ENCODE measurements at regions not wholly inside any gene's neighbourhood (a gene's known extent, or its start where the extent isn't known, plus 50 kb on each side); places are given as distances from the start of the nearest gene placed in this dataset.
A peak's percentile ranks its signal among the peaks of the same experiment; 100 is the strongest.

- intact Hi-C loops (cut with DNase I; ENCODE audit: low total_unique reads), result no loop called here
- Histone ChIP-seq H3K9me3 (peaks cover 0 to 23% (median 0%) of the 10 kb centered on the region in 4 donors), H3K4me1 (no peaks in the 10 kb centered on the region), H3K4me3 (no peak overlapping the region), H3K27me3 (no peaks in the 10 kb centered on the region), H3K27ac (no peak overlapping the region), H3K36me3 (no peaks in the 10 kb centered on the region)
- TF ChIP-seq POLR2A (IDR thresholded peaks at IDR 0.05) (no peak), EP300 (IDR thresholded peaks at IDR 0.05) (no peak), POLR2AphosphoS5 (IDR thresholded peaks at IDR 0.05) (no peak)
- TF ChIP-seq, protein P1, sequence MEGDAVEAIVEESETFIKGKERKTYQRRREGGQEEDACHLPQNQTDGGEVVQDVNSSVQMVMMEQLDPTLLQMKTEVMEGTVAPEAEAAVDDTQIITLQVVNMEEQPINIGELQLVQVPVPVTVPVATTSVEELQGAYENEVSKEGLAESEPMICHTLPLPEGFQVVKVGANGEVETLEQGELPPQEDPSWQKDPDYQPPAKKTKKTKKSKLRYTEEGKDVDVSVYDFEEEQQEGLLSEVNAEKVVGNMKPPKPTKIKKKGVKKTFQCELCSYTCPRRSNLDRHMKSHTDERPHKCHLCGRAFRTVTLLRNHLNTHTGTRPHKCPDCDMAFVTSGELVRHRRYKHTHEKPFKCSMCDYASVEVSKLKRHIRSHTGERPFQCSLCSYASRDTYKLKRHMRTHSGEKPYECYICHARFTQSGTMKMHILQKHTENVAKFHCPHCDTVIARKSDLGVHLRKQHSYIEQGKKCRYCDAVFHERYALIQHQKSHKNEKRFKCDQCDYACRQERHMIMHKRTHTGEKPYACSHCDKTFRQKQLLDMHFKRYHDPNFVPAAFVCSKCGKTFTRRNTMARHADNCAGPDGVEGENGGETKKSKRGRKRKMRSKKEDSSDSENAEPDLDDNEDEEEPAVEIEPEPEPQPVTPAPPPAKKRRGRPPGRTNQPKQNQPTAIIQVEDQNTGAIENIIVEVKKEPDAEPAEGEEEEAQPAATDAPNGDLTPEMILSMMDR (IDR thresholded peaks at IDR 0.05), result no peak
- peak in 1 of 2 donors; percentile 26 for DNase-seq
These were observed 661.0 kb upstream of the CDH18 start for GRCh38 chr5:20648981-20649380.

DNA sequence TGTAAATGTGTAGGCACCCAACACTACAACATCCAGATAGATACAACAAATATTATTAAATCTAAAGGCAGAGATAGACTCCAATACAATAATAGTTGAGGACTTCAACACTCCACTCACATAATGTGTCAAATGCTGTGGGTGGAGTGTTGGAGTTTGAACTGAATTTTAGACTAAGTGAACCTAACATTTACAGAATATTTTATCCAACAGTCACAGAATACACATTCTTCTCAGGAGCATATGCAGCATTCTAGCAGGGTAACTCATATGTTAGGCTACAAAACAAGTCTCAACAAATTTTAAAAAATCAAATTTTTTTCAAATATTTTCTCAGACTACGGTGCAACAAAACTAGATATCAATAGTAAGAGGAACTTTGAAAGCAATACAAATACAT, 648.7 kb upstream of the CDH18 start:
- Histone ChIP-seq H3K4me1 (no peaks in the 10 kb centered on the region), H3K4me3 (no peak overlapping the region), H3K9me3 (peaks cover 0 to 10% (median 0%) of the 10 kb centered on the region in 4 donors), H3K27ac (no peak overlapping the region), H3K27me3 (no peaks in the 10 kb centered on the region), H3K36me3 (no peaks in the 10 kb centered on the region)
- DNase-seq, result no peak
- no peak for TF ChIP-seq POLR2A (IDR thresholded peaks at IDR 0.05)
- TF ChIP-seq EP300 (IDR thresholded peaks at IDR 0.05), result no peak
- TF ChIP-seq POLR2AphosphoS5 (IDR thresholded peaks at IDR 0.05), result no peak
- TF ChIP-seq, protein P1 (IDR thresholded peaks at IDR 0.05), result no peak
- intact Hi-C loops (cut with DNase I; ENCODE audit: low total_unique reads), result no loop called here
- WGBS, 5 donors, result 0 to 89% (median 31%) methylated on average over 1 of the region's 1 CpG

- H3K4me1 ChIP-seq, result no peaks in the 10 kb centered on the region
- no peak overlapping the region for H3K27ac ChIP-seq
- no peaks in the 10 kb centered on the region for H3K27me3 ChIP-seq
- H3K9me3 ChIP-seq, result no peaks in the 10 kb centered on the region
- WGBS, 5 donors, result 64 to 81% (median 75%) methylated on average over 3 of the region's 3 CpGs
- DNase-seq, result no peak
- no peaks in the 10 kb centered on the region for H3K36me3 ChIP-seq
- TF ChIP-seq POLR2A (IDR thresholded peaks at IDR 0.05), result no peak
- no peak for TF ChIP-seq EP300 (IDR thresholded peaks at IDR 0.05)
- no peak for TF ChIP-seq POLR2AphosphoS5 (IDR thresholded peaks at IDR 0.05)
- TF ChIP-seq, protein P1 (IDR thresholded peaks at IDR 0.05), result no peak
- intact Hi-C loops (cut with DNase I; ENCODE audit: low total_unique reads), result no loop called here
- H3K4me3 ChIP-seq, result no peak overlapping the region
These were observed 631.6 kb upstream of the CDH18 start for GRCh38 chr5:20619591-20619990.

DNA sequence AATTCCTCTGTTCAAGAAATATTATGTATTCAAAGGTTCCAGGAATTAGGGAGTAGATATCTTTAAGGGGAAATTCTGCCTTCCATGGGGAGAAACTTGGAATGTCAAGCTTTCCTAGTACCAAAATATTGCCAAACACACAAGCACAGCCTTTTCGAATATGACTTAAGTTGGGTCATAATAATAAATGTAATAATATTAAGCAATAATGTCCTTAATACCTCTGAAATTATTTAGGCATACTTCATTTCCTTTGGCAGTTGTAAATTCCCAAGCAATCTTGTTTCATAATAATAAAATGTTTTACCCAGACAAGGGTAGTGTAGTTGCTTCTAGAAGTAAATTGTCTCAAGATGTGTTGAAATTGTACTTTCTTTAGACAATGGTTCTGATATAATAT, 630.3 kb upstream of the CDH18 start:
- intact Hi-C loops (cut with DNase I; ENCODE audit: low total_unique reads), result no loop called here
- no peak overlapping the region for H3K4me3 ChIP-seq
- H3K36me3 ChIP-seq, result no peaks in the 10 kb centered on the region
- WGBS, 5 donors, result 65 to 82% (median 73%) methylated on average over 1 of the region's 1 CpG
- no peaks in the 10 kb centered on the region for H3K4me1 ChIP-seq
- no peaks in the 10 kb centered on the region for H3K9me3 ChIP-seq
- H3K27ac ChIP-seq, result no peak overlapping the region
- TF ChIP-seq POLR2AphosphoS5 (IDR thresholded peaks at IDR 0.05), result no peak
- no peak for TF ChIP-seq EP300 (IDR thresholded peaks at IDR 0.05)
- TF ChIP-seq, protein P1 (IDR thresholded peaks at IDR 0.05), result no peak
- no peak for TF ChIP-seq POLR2A (IDR thresholded peaks at IDR 0.05)
- H3K27me3 ChIP-seq, result no peaks in the 10 kb centered on the region
- no peak for DNase-seq

All from stomach (tissue), 8 donors.